HG03280 (cell line): ENCODE measurements at regions not wholly inside any gene's neighbourhood (a gene's known extent, or its start where the extent isn't known, plus 50 kb on each side); places are given as distances from the start of the nearest gene placed in this dataset.

Experiments
- ATAC-seq: cut with Tn5 transposase; IDR thresholded peaks from one replicate; pipeline ENCODE4 v1.9.1; 2021; ENCODE audit warnings: mild to moderate bottlenecking, moderate library complexity; ENCODE audit not compliant: unreplicated experiment

DNA sequence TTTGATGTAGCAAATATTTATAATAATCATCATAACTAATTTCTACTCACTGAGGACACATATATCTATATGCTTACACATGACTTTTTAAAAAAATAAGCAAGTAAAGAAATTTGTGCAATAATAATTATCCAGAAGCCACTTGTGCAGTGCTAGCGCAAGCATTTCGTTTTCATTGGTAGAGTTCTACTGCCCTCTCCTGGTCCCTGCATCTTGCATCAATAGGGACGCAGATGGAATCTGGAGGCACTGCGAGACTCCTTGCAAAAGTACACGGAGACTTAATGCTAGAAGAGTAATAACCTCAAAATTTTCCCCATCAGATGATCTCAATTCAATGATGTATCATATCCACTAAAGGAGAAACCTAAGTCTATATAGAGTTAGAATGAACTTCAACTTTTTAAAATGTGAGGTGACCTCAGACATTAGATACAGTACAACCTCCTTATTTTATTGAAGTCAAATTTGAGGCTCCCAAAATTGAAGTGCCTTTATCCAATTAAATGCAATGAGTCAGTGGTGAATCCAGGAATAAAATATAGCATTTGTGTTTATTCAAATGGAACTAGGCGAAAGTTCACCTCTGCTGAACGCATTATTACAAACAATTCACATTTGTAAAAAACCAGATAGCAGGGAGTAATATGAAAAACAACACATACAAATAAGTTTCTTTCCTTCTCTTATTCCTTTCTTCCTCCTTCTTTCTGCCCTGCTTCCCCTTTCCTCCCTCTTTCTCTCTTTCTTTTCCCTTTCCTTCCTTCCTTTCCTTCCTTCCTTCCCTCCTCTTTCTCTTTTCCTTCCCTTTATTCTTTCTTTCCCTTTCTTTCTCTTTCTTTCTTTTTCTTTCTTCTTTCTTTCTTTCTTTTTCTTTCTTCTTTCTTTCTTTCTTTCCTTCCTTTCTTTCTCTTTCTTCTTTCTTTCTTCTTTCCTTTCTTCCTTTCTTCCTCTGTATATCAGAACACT lies 450.0 kb downstream of the ANKRD50 start:
- no peak for ATAC-seq

DNA sequence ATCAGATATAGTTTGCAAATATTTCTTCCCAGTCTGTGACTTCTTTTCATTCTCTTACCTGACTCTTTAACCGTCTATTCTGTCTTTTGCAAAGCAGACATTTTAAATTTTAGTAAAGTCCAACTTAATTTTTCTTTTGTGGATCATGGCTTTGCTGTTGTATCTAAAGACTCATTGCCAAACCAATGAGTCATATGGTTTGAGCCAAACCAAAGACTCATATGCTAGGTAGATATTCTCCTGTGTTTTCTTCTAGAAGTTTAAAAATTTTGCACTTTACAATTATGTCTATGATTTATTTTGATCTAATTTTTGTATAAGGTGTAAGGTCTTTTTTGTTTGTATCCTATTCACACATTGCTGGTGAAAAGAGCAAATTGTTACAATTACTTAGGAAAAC lies 446.8 kb downstream of the ANKRD50 start:
- no peak for ATAC-seq

- ATAC-seq = no peak
Measured at GRCh38 chr4:124266721-124267120, 445.8 kb downstream of the ANKRD50 start.

DNA sequence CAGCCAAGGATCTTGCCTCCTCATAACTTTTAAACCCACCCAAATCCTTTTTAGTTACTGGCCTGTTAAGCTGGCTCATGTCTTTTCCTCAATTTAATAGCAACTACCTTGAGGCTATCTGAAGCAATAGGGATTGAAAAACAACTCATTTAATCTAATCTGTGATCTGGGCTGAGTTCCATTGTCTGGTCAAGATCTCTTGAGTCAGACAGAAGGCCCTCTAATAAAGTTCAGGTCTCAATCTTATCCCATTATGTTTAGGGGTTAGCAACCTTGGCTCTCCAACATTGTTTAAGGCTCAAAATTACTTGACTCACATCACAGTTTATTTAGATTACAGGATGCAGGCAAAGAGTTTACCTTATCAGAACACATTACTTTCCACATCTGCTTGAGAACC lies 436.1 kb downstream of the ANKRD50 start:
- no peak for ATAC-seq

- ATAC-seq = no peak
Measured at GRCh38 chr4:124277691-124278090, 434.8 kb downstream of the ANKRD50 start.

DNA sequence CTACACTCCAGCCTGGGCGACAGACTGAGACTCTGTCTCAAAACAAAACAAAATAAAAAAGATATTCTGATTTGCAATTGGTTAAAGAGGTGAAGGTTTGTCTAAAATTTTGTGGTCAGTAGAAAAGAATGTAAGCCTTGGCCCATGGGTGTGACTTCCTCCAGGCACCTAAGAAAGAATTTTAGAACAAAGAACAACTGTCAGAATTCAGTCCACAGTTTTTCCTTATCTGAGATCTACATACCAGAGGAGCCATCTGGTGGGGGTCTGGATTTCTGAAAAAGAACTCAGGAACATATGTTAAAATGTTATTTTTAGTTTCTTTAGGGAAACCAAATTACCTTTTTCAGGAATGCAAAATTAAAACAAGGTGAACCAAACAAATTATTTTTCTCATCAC lies 434.1 kb downstream of the ANKRD50 start:
- no peak for ATAC-seq

DNA sequence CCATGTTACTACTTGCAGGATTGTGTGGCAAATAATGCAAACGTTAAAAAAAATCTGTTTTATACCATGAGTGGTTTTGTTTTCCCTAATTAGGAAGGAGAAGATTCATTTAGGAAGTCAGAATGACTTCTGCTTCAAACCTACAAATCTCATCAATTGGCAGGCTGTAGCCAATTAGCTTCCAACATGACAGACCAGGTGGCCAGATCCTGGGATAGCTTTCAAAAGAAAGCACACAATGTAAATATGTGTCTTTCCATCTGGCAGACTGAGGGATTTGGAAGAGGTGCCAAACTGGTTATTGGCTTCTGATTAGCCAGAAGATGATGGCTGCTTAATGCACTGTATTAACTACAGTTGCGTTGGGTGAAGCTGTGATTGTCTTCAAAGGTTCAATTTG lies 432.8 kb downstream of the ANKRD50 start:
- ATAC-seq = no peak

GRCh38 chr4:124282301-124282898 lies 430.1 kb downstream of the ANKRD50 start:
- no peak for ATAC-seq

DNA sequence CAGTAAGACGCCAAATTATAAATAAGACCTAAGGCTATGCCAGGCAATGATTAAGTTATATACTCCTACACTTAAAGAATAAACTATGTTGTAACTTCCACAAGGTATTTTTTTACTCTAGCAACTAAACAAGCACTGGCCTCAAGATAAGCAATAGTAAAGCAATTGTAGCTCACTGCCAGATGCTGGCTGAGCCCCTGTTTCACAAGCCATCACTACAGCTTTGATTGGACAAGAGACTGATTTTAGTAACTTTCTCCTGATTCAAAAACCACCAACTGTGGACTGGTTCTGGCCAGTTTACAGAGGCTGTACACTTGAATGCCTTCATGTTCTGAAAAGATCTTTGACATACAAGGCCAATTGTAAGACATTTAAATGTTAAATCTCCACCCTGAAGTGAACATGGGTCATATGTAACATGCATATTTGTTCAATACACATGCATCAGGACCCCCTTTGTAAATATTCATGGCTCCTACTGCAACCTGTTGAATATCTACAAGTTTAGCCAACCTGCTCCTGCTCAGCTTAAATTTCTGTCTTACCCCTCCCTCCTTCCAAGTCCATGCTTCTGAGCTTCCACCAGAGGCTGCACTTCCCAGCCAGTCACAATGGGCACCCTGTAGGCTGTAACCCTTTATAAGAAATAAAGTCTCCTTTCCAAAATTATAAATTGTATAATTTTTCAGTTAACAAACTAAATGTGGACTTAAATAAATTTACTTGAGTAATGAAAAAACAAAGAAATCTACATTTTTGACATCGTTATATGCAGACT lies 423.6 kb downstream of the ANKRD50 start:
- no peak for ATAC-seq

- ATAC-seq = no peak
Measured at GRCh38 chr4:124290678-124291077, 421.9 kb downstream of the ANKRD50 start.

- ATAC-seq = no peak
Measured at GRCh38 chr4:124295413-124295812, 417.1 kb downstream of the ANKRD50 start.

DNA sequence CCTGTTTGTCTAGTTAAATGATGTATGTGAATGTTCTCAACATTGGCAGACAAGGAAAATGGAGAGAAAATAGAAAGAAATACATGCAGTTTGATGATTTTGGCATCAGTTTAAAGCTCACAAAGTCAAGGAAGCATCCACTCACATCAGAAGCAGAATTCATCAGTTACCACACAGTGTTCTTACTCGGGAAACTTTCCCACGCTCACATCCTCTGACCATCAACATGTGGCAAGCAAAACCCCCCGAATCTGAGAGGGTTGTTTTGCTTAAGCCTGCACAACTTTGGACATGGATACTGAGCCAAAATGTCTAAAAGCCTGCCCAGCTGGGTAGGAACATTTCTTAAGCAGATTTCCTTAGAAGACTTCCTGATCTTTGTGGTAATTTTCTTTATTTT lies 407.6 kb downstream of the ANKRD50 start:
- ATAC-seq = no peak

DNA sequence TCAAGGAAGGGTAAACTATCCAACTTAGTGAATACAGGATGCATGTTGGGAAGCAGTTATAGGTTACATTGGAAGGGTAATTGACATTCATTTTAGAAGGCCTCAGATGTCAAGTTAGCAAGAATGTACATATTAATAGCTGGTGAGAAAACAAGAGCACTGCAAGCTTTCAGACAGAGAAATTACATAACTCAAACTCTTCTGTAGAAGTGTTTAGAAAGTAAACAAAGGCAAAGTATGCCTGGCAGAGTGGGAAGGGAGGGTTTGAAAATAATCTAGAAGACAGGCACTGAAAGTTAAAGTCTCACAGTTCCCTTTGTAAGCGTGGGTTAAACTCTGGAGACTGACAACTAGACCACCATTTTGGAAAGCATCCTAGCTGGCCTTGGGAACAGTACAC lies 406.2 kb downstream of the ANKRD50 start:
- ATAC-seq = no peak

- ATAC-seq = no peak
Measured at GRCh38 chr4:124307143-124307542, 405.4 kb downstream of the ANKRD50 start.

DNA sequence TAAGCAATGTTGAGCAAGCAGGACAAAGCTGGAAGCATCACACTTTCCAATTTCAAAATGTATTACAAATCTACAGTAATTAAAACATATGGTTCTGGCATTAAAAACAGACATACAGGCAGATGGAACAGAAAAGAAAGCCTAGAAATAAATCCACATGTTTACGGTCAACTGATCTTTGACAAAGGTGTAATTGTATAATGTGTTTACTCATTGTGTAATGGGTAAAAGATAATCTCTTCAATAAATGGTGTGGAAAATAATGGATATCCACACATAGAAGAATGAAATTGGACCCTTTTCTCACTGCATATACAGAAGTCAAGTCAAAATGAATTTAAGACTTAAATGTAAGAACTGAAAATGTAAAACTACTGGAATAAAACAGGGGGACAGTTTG lies 394.2 kb downstream of the ANKRD50 start:
- ATAC-seq = no peak

DNA sequence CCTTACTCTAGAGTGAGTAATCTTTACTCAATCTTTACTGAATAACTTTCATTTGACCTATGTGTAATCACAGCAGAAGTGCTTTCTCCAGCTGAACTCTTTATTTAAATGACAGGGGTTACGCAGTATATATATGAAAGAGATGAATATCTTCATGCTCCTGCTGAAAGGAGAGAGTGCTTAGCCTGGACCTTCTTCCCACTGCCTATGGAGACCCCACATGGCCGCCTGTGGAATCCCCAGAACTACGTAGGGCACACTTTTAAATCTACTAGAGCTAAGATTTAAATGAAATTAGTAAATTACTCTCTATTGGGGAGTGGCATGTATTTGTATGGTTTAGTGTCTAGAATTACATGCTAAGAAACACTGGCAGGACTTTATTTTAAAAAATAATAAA lies 391.2 kb downstream of the ANKRD50 start:
- no peak for ATAC-seq

DNA sequence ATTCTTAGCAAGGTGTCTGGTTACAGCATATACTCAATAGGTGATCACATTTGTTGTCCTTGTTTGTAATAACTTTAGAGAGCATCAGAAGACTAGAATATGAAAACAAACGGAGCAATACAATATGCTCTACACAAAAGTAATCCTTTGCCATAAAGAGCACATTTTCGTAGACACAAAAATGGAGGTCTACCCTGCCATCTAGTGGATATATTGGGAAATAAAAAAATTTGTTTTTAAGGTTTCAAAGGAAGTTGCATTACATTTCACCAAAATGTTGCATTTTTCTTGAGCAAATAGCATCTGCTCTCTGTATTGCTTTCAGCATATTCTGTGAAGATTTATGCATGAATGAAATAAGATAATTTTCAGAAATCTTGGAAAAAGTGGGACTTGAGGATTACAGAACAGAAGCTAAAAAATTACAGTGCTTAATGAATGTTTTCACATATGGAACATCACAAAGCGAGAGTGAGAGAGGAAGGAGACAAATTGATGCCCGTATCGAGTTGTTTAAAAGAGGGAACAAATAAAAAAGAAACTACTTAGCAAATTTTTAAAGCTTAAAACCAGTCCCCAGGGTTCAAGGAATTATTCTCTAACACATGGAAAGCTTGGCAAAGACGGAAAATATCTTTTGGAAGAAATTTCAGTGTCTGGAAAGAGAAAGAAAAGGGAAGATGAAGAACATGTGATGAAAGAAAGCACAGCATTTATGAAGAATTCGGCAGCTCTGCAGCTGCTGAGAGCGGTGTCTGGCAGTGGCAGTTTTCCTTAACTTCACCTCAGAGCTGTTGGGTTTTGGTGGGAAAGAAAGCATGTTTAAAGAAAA lies 390.1 kb downstream of the ANKRD50 start:
- ATAC-seq = peak; percentile 50

GRCh38 chr4:124325690-124326089 lies 386.8 kb downstream of the ANKRD50 start:
- ATAC-seq = no peak

DNA sequence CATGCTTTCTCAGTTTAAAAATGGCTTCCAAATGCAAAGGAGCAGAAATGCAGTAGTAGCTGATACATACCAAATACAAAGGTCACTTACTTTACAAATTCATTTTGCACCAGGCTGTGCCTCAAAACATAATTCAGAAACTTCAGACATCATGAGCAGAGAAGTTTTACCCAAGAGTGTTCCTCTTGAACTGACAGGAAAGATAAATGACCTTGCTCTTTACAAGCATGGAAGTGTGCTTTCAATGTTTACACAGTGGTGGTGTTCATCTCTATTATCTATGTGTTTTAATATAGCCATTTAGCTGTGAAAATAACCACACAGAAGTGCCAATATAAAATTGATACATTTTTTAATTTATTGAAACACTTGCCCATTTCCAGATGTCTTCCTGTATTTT lies 383.4 kb downstream of the ANKRD50 start:
- no peak for ATAC-seq

DNA sequence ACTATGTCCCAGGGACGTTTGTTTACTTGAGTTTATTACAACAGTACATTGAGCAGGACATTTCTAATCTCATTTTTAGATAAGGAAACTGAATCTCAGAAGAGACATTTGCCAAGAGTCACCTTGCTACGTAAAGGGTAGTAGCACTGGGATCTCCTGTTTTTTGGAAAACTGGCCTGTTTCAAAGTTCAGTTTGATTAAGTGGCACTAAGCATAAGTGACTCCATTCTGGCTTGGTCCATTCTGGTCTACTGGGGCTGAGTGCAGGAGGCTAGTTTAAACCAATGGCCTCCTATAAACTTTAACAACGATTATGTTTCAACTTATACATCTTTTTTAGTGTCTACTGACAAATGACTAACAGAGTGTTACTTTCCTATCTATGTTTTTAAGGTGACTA lies 382.5 kb downstream of the ANKRD50 start:
- ATAC-seq = no peak

DNA sequence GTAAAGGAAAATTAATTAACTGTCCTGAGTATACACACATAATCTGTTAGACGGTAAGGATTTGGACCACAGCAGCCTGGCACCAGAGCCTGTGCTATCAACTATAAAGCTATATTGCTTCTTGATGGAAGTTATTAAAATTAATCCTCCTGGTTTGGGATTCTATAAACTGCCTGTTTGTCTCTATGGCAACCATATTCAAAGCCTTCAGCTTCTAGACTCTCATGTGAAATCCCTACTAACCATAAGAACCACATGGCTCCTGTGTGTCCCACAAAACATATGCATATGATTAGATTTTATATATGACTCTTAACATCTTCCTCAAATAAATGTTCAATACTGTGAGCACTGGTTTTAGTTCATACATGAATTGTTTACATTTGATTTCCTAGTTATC lies 380.8 kb downstream of the ANKRD50 start:
- no peak for ATAC-seq
